Esophagus muscularis mucosa (tissue), 4 donors: ENCODE measurements at regions not wholly inside any gene's neighbourhood (a gene's known extent, or its start where the extent isn't known, plus 50 kb on each side); places are given as distances from the start of the nearest gene placed in this dataset.

Experiments
- DNase-seq: peaks from one replicate; pipeline ENCODE4 v3.0.0-alpha.2; 2017; ENCODE audit errors: extremely low spot score
- H3K27ac ChIP-seq, 4 donors: fragments of 200-600 bp; sonication (generic); replicated peaks in 1 of 4; 1 replicate in 3 of 4; 2 replicates in 1 of 4; pipeline ENCODE4 v1.5.1; 2016 to 2019; ENCODE audit warnings: mild to moderate bottlenecking in 1 of 4
- H3K27me3 ChIP-seq, 4 donors: fragments of 200-600 bp; sonication (generic); one replicate each; pipeline versions ENCODE4 v1.5.1 to v1.6.0; 2016 to 2019
- H3K36me3 ChIP-seq, 4 donors: fragments of 200-600 bp; sonication (generic); one replicate each; pipeline ENCODE4 v1.5.1; 2016 to 2019
- H3K4me1 ChIP-seq, 4 donors: fragments of 200-600 bp; sonication (generic); one replicate each; pipeline ENCODE4 v1.5.1; 2016 to 2019
- H3K4me3 ChIP-seq, 4 donors: fragments of 200-600 bp; sonication (generic); 1 replicate in 2 of 4; 2 replicates in 2 of 4; pipeline ENCODE4 v1.5.1; 2016 to 2019; ENCODE audit warnings: mild to moderate bottlenecking in 4 of 4, moderate library complexity in 1 of 4
- H3K9me3 ChIP-seq, 4 donors: fragments of 200-600 bp; sonication (generic); 1 replicate in 3 of 4; 2 replicates in 1 of 4; pipeline ENCODE4 v1.5.1; 2016 to 2019
- EP300 ChIP-seq: sonication (generic); formaldehyde crosslinking; IDR thresholded peaks from one replicate; pipeline ENCODE4 v1.6.1; 2017; ENCODE audit warnings: antibody characterized with exemption
- POLR2A ChIP-seq: fragments of 450-650 bp; IDR thresholded peaks from one replicate; pipeline ENCODE4 v1.6.1; 2017; ENCODE audit warnings: antibody characterized with exemption, moderate library complexity, mild to moderate bottlenecking, low read depth
- POLR2AphosphoS5 ChIP-seq, 2 donors: sonication (generic); formaldehyde crosslinking; IDR thresholded peaks; one replicate each; pipeline ENCODE4 v1.6.1; 2017; ENCODE audit warnings: antibody characterized with exemption in 2 of 2
- WGBS: methylation state at CpG from one replicate; pipeline ENCODE4 v1.1.5; 2018; 5-methylcytosine and 5-hydroxymethylcytosine counted together
- intact Hi-C: fragments of 100-400 bp; cut with DNase I; formaldehyde crosslinking; loops from one replicate; pipeline ENCODE4 v1.15.1; 2023
- TF ChIP-seq, protein P1 (sequence below), 3 experiments: fragments of 200-600 bp in 2 of 3; fragments of 450-650 bp in 1 of 3; sonication (generic) in 2 of 3; IDR thresholded peaks; one replicate each; pipeline ENCODE4 v1.5.1; 2017 to 2019; ENCODE audit warnings: antibody characterized with exemption in 3 of 3, mild to moderate bottlenecking in 2 of 3, moderate library complexity in 1 of 3

DNA sequence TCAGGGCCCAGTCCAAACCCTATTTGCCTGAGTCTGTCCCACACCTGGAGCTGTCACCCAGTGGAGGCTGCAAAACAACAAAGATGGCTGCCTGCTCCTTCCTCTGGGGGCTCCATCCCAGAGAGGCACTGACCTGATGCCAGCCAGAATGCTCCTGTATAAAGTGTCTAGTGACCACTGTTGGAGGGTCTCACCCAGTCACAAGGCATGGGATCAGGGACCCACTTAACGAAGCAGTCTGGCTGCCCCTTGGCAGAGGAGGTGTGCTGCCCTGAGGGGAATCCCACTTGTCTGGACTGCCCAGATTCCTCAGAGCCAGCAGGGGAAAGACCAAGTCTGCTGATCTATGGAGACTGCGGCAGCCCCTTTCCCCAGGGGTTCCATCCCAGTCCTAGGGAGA is 241.6 kb downstream of the CDH26 start:
- peaks cover 0 to 13% (median 0%) of the 10 kb centered on the region in 4 donors for H3K27me3 ChIP-seq
- no peak for TF ChIP-seq POLR2A
- TF ChIP-seq, protein P1, sequence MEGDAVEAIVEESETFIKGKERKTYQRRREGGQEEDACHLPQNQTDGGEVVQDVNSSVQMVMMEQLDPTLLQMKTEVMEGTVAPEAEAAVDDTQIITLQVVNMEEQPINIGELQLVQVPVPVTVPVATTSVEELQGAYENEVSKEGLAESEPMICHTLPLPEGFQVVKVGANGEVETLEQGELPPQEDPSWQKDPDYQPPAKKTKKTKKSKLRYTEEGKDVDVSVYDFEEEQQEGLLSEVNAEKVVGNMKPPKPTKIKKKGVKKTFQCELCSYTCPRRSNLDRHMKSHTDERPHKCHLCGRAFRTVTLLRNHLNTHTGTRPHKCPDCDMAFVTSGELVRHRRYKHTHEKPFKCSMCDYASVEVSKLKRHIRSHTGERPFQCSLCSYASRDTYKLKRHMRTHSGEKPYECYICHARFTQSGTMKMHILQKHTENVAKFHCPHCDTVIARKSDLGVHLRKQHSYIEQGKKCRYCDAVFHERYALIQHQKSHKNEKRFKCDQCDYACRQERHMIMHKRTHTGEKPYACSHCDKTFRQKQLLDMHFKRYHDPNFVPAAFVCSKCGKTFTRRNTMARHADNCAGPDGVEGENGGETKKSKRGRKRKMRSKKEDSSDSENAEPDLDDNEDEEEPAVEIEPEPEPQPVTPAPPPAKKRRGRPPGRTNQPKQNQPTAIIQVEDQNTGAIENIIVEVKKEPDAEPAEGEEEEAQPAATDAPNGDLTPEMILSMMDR (IDR thresholded peaks at IDR 0.05), result no peak
- TF ChIP-seq EP300, result no peak
- no peak for TF ChIP-seq POLR2AphosphoS5 (IDR thresholded peaks at IDR 0.05)
- WGBS, result 67% methylated on average over 1 of the region's 2 CpGs
- peaks cover 0 to 10% (median 6%) of the 10 kb centered on the region in 4 donors for H3K9me3 ChIP-seq
- H3K27ac ChIP-seq, result no peak overlapping the region
- peak; percentile 77 for DNase-seq
- no peaks in the 10 kb centered on the region for H3K36me3 ChIP-seq
- intact Hi-C loops, result no loop called here
- H3K4me3 ChIP-seq, result no peak overlapping the region
- no peaks in the 10 kb centered on the region for H3K4me1 ChIP-seq

DNA sequence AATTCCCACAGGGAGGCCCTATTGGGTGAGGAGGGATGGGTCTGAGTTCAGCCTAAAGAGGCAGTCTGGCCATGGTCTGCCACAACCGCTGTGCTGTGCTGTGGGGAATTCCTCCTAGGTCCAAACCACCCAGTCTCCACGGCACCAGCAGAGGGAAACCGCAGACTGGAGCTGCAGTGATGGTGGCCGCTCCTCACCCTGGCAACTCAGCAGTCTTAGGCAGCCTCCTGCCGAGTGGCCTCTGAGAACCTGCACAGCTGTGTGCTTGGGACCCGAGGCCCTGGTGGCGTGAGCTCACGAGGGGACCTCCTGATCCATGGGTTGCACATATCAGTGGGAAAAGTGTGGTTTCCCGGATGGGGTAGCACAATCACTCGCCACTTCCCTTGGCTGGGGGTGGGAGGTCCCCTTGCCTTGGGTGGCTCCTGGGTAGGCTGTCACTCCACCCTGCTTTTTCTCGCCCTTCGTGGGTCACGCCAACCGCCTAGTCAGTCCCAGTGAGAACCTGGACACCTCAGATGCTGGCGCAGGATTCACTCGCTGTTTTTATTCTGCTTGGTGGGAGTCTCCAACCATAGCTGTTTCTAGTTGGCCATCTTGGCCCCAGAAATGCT is 242.2 kb downstream of the CDH26 start:
- DNase-seq, result peak; percentile 91
- H3K4me3 ChIP-seq, result no peak overlapping the region
- TF ChIP-seq POLR2A (no peak), POLR2AphosphoS5 (IDR thresholded peaks at IDR 0.05) (no peak), EP300 (no peak)
- TF ChIP-seq, protein P1 (IDR thresholded peaks at IDR 0.05), result no peak
- intact Hi-C loops, result no loop called here
- H3K9me3 ChIP-seq, result peaks cover 0 to 10% (median 6%) of the 10 kb centered on the region in 4 donors
- no peak overlapping the region for H3K27ac ChIP-seq
- H3K27me3 ChIP-seq, result peaks cover 0 to 13% (median 0%) of the 10 kb centered on the region in 4 donors
- no peaks in the 10 kb centered on the region for H3K4me1 ChIP-seq
- H3K36me3 ChIP-seq, result no peaks in the 10 kb centered on the region
- WGBS, result 85% methylated on average over 14 of the region's 16 CpGs

DNA sequence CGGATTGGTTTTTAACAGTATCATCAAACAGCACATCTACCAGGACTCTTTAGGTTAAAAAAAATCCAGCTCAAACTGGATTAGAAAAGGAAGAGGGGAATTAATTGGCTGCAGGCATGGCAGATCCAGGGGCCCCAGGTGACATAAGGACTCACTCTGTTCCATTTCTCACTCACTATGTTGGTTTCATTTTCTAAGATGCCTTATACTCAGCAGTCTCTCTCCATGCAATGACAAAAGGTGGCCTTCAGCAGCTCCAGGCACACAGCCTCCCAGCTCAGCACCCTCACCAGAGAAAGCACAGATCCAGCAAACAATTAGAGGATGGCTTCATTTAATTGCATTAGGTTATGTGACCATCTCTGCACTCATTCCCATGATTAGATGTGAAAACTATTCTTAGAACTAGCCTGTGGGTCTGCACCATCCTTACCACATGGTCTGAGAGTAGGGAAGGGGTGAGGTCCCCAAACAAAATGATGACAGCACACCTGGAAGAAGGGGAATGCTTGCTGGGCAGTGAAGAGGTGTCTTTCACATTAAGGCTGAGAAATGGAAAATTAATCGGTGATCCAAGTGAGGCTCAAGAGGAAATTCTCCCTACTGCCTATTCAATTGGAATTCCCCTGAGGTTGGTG is 243.1 kb downstream of the CDH26 start:
- peak; percentile 78 for DNase-seq
- Histone ChIP-seq H3K9me3 (peaks cover 0 to 10% (median 6%) of the 10 kb centered on the region in 4 donors), H3K4me3 (no peak overlapping the region), H3K27me3 (peaks cover 0 to 14% (median 0%) of the 10 kb centered on the region in 4 donors), H3K36me3 (no peaks in the 10 kb centered on the region), H3K27ac (no peak overlapping the region), H3K4me1 (no peaks in the 10 kb centered on the region)
- WGBS, result 81% methylated on average over 2 of the region's 2 CpGs
- TF ChIP-seq POLR2AphosphoS5 (IDR thresholded peaks at IDR 0.05) (no peak), POLR2A (no peak), EP300 (no peak)
- TF ChIP-seq, protein P1 (IDR thresholded peaks at IDR 0.05), result no peak
- intact Hi-C loops, result no loop called here

DNA sequence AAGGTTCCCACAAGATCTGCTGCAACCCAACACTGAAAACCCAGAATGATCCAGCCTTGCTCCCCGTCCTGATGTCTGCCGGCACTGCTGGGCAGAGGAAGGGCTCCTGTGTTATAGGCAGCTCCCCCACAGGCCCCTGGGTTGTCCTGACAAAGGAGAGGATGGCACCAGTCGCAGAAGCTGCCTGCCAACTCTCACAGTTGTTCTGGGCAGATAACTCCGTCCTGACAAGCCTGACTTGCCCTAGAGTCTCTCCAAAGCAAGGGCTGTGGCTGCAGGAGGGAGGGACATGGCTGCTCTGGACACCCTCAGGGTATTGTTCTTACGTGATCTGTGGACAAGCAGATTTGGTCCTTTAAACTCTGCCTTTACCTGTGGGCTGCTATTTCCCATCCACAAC is 243.8 kb downstream of the CDH26 start:
- WGBS, result 74% methylated on average over 5 of the region's 5 CpGs
- Histone ChIP-seq H3K27ac (no peak overlapping the region), H3K36me3 (no peaks in the 10 kb centered on the region), H3K4me1 (no peaks in the 10 kb centered on the region), H3K9me3 (peaks cover 0 to 10% (median 6%) of the 10 kb centered on the region in 4 donors), H3K27me3 (peaks cover 0 to 18% (median 0%) of the 10 kb centered on the region in 4 donors), H3K4me3 (no peak overlapping the region)
- TF ChIP-seq POLR2AphosphoS5 (IDR thresholded peaks at IDR 0.05) (no peak), POLR2A (no peak), EP300 (no peak)
- TF ChIP-seq, protein P1 (IDR thresholded peaks at IDR 0.05), result no peak
- DNase-seq, result peak; percentile 81
- intact Hi-C loops, result no loop called here
